Stimulated activated CD4-positive, alpha-beta T cell treated with anti-CD3 and anti-CD28 coated beads, Interleukin-4, amount 100 ng/mL, for 1 hour (primary cell): ENCODE measurements at regions not wholly inside any gene's neighbourhood (a gene's known extent, or its start where the extent isn't known, plus 50 kb on each side); places are given as distances from the start of the nearest gene placed in this dataset.
"Not testable (repeated sequence)": the region's sequence is repeated elsewhere in the genome, so short reads cannot be mapped to it uniquely, and the experiment has no call there.

Source experiments
- DNase-seq: peaks from one replicate; pipeline ENCODE4 v3.0.0-alpha.2; 2020

DNA sequence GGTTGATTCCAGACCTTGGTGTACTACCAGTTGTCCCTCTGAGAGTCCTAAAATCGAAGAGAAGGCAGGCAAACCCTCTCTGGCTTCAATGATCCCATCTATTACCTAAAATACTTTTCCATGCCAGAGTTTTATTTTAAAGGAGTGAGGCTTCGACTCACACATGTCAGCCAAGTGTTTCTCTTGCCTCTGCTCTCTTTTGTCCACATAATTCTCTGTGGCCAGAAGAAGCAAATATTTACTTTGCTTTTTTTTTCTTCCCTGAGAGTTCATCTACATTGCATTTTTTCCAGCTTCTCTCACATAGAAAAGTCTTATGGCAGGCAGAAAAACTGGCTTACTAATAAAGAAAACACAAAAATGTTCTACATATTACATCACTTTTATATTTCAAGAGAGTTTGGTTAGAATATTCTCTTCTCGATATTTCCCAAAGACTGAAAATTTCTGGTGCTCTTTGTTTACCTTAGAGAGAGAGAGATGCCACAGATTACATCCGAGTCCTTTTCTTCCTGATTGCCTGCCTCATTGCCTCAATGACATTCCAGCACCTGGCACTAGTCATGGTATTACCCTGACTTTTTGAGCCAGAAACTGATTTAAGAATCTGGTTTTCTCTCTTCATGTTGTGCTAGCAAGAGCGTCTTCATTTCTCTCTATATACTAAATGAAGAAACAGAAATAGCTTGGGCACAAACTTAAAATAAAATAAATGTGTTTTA lies 170.3 kb upstream of the FAM174A start:
- not testable (repeated sequence) for DNase-seq

DNA sequence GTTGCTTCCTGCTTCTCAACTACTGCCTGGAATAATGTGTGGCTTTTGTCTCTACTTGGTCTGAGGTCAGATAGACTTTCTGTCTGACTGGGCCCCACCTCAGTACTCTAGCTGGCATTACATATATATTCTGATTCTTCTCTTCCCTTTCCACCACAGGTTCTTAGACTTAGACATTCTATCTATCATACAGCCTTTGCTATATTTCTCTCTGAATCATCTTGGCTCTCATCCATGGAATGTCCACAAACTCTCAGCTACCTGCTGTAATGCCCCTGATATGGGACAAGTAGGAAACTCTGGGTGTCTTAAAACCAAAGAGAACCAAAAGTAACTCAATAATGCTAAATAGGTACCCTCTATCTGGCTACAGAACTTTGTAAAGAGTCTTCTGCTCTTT lies 170.8 kb upstream of the FAM174A start:
- not testable (repeated sequence) for DNase-seq

DNA sequence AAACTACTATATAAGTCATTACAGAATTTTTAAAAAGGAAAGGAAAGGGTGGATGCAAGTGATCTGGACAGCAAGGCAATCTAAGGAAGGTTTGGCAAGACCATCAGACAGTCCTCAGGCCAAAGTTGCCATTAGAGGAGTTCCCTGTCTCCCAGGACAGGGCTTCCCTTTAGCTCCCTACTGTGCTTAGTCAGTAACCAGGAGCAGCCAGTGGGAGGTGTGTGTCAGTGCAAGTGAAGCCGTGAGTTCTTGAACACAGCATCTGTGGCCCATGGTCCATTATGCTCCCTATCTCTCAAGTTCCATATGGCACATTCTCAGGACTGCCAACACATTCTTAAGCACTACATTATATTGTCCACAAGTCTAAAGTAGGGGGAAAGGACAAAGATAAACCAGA lies 175.2 kb upstream of the FAM174A start:
- not testable (repeated sequence) for DNase-seq

DNA sequence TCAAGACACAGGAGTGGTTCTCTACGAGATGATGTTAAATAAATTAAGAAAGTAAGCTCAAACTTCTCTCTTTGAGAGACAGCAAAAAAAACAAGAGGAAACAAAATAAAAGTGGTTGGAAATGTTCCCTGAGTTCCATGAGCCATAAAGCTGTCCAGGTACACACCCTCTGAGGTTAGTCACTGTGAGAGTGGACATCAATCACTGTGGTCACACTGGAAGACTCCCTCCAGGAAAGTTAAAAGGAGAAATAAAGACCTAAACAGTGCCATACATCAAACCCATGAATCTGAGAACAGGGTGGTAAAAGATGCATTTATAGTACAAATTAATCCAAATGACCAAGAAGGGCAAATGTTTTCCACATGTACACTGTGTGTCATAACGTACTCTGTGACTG lies 188.9 kb upstream of the FAM174A start:
- DNase-seq, result not testable (repeated sequence)

DNA sequence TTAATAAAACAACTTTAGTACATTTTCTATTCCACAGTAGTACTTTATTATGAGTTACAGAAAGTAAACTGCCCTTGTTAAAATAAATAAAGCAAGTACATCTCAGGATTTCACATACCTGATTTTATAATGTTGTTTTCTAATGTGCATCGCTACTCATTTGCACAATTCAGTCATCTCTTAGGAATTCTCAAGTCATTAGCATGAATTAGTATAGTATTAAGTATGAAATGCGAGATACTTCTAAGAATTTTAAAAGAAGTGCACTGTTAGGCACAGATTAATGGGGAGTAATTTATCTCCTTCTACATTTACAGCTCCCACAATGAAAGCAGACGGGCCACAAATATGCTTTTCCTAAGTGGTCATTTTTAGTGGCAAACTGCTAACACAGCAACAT lies 193.7 kb upstream of the FAM174A start:
- DNase-seq, result not testable (repeated sequence)

DNA sequence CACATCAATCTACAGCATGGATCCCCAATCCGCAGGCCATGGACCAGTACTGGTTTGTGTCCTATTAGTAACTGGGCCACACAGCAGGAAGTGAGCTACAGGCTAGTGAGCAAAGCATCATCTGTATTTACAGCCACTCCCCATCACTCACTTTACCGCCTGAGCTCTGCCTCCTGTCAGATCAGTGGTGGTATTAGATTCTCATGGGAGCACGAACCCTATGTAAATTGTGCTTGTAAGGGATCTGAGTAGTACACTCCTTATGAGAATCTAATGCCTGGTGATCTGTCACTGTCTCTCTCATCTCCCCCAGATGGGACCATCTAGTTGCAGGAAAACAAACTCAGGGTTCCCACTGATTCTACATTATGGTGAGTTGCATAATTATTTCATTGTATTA lies 212.7 kb upstream of the FAM174A start:
- DNase-seq, result no peak

DNA sequence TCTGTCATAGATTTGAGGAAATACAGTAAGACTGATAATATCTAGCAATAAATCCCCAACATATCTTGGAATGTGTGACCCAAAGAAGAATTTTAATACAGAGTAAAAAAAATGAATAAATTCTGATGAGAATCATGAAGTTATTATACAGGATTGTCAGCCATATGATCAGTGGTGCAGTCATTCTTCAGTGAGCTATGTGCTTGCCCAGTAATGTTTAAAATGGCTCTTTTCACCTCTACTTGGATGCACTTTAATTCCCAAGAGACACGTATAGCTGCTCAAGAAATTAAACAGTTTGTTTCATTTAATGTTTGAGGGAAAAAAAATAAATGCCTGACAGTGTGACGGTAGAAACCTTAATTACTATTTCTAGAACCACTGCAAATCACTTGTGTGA lies 215.3 kb upstream of the FAM174A start:
- no peak for DNase-seq

DNA sequence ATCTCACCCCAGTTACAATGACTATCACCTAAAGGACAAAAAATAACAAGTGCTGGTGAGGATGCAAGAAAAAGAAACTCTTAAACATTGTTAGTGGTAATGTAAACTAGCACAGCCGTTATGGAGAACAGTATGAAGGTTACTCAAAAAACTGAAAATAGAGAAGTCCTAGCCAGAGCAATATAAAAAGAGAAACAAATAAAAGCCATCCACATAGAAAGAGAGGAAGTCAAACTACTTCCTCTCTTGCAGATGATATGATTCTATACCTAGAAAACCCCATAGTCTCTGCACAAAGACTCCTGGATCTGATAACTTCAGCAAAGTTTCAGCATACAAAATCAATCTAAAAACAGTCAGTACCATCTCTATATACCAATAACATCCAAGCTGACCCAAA lies 221.5 kb upstream of the FAM174A start:
- DNase-seq, result no peak

DNA sequence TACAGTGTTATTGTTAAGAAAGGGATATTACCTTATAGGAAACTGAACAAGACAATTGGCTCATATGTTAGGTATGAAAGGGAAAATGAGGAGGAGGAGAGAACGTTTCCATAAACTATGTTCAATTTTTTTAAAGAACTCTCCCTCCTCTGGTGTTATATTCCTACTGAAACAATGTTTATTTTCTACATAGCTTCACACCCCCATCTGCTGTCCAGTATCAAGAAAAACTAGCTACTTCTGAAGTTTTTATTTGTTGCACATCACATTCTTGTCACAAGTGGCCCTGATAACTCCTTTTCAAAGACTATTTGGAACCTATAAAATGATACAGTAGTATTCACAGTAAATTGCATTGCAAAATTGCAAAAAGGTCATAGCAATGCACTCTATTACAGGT lies 223.4 kb upstream of the FAM174A start:
- DNase-seq, result no peak

DNA sequence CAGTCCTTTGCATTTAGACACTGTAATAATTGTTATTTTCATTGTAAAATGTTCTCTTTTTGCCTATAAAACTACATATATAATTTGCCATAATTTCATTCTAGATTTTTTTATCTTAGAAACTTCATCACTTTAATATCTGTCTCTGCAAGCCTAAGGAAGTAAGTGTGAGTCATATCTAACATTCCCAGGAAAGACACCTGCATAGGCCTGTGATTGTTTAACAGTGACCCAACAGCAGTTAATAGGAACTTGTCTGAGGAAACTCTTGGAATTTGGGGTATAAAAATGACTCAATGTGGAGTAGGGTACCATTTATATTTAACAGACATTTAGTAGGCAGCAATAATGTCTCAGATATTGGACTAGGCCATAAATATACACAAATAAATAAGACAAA lies 229.2 kb upstream of the FAM174A start:
- no peak for DNase-seq

DNA sequence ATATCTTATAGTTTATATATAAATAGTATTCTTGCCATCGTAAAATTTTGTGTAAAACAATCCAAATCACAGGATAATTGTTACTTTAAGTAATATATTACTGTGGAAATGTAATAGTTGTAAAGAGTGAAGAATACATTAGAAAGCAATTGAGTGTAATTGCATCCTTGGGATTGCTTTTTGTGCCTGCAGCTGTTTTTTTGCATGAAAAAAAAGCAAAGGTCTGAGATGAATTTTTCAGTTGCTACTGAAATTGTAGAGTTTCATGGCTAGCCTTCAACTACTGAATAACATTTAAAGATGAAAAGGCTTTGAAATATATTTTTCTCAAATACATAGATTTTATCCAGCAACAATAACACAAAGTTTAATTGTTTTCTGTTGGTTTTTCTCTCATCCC lies 232.0 kb upstream of the FAM174A start:
- no peak for DNase-seq

DNA sequence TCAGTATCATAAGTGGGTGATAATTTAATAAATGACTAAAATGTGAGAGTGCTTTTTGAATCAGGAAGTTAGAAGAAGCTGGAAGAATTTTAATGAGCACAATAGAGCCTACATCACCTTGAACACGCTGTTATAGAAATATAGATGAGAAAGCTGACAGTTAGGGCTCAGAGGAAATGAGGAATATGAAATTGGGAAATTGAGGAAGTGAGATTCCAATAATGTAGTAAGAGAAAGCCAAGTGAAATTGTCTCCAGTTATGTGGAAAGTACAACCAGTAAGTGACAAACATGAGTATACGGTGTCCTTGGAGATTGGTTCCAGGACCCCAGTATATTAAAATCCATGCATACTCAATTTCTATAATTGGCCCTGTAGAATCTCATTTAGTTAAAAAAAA lies 235.9 kb upstream of the FAM174A start:
- DNase-seq, result no peak

DNA sequence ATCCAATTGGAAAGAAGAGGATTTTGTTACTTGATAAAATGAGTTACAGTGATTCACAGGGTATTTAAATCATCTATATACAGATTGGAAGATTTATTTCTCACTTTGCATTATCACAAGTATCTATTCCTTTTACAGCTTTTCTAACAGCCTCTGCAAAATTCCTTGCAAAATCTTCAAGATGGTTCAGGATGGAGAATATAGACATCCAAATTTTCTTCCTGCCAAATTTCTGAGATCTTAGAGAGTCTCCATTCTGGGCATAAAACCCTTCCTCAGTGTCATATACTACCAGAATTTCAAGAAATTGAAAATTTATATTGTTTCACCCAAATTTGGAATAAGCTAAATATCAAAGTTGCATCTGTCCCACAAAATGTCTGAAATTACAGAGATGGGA lies 259.1 kb upstream of the FAM174A start:
- DNase-seq, result no peak

DNA sequence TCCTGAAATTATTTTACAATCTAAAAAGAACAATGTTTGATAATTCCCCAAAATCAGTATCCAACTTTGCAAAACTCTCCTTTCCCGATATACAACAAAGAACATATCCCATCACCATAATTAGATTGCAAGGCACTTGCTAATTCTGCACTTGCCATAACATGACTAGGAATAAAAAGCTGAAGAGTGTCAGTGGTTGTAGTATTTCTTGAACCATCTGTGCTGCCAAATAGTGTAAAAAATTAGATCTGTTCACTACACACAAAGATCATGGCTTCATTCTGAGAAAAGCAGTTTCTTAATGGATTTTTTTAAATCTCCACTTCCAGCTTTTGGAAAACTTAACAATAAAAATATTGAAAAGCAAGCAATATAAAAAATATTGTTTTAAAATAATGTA lies 259.5 kb upstream of the FAM174A start:
- no peak for DNase-seq

DNA sequence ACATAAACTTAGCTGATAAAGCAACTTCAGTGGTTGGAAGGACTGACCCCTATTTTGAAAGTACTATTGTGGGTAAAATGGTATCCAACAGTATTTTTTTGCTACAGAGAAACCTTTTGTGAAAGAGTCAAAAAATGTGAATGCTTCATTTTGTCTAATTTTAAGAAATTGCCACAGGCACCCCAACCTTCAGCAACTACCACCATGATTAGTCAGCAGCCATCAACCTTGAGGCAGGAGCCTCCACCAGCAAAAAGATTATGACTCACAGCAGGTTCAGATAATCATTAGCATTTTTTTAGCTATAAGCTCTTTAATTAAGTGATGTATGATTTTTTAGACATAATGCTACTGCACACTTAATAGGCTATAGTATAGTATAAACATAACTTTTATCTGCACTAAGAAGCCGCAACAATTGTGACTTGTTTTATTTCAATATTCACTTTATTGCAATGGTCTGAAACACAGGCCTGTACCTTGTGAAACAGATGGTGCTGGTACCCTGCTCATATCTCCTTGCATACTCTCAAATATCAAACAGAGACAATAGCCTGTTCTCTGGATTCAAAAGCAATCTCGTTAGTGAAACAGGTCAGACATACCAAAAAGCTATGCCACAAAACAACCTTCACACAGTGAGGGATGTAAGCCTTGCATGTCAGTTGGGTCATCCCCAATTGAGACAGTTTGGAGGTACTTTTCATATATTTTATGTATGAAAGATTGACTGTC lies 261.2 kb upstream of the FAM174A start:
- DNase-seq, result no peak

DNA sequence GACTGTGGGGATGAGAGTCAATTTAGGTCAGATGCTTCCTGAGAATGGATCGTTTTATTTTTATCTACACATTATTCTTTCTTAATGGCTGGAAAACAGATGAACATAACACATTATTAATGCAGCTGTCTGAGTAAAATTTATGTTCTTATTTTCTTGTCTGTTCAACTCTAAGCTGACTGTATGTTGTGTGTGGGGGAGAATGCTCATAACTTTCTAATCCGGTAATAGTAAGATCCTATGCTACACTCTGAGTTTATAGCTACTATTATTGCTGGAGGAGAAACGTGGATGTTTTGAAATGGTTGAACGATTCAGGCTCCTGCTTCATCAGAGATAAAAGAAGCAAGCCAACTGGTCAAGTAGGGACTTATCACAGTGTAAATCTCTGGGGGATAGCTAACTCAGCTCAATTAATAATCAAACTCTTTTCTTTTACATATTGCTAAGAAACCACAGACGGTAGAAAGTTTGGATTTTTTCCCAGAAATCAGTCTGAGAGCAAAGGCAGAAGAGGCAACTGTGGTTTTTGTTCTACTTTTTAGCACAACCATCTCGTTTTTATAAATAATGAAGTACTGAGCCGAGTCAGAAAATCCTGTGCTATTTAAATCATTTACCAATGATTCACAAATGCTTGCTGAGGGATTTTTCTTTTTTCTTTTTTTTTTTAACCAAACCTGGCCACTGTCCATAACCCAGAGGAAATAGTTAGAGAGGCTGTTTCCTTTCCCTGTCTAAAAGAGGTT lies 265.0 kb upstream of the FAM174A start:
- no peak for DNase-seq

DNA sequence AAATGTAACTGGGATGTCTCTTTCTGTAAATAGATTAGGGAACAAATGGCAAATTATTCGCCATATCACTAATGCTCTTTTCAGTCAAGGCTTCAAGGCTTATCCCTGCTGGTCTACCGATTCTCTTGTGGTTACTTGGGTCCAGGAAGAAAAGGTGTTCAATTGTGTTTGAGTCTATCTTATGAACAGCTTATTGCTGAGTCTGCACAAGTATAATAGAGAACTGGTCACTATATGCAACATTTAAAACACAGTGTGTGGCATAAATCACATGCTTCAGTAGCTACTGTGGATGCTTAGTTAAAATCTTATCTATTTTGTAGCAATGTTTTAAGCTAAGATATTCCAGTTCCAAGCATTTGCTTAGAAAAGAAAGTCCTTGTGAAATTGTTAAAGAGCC lies 274.2 kb upstream of the FAM174A start:
- DNase-seq, result no peak

DNA sequence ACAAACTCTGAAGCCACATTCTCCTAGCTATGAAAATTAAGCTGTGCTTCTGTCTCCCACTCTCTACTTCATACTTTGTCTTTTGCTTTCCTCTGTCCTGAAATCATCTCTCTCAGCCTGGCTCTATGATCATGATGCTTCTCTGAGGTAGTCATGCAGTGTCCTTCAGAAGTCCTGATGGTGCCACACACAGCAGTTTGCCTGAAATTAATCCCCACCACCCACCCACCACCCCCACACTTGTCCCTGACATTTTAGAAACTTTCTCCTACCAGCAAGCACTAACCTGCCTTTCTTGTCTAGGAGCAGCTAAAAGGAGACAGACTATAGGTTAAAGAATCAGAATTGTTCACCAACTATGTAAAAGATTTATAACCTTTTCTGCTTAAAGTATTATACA lies 282.2 kb upstream of the FAM174A start:
- no peak for DNase-seq

DNA sequence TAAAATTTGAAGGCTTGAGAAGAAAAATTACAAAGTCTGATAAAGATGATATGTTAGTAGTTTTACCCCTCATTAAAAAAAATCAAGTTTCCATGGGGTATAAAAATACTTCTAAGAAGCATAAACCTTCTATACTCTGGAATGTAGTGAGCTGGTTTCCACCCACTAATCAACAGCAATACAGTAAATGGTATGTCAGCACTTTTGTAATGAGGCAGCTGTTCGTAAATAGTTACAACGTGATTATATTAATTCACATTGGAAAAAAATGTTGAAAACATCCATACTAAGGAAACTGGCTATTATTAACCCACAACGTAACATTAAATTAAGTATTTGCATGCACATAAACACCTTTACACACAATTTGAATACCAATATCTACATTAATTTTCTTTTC lies 283.1 kb upstream of the FAM174A start:
- DNase-seq, result no peak

DNA sequence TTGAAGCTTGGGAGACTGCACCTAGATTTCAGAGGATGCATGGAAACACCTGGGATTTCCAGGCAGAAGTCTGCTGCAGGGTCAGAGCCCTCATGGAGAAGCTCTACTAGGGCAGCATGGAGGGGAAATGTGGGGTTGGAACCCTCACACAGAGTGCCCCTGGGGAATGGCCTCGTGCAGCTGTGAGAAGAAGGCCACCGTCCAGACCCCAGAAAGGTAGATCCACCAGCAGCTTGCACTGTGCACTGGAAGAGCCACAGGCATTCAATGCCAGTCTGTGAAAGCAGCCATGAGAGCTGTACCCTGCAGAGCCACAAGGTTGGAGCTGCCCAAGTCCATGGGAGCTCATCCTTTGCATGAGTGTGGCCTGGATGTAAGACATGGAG lies 285.3 kb upstream of the FAM174A start:
- DNase-seq, result no peak

DNA sequence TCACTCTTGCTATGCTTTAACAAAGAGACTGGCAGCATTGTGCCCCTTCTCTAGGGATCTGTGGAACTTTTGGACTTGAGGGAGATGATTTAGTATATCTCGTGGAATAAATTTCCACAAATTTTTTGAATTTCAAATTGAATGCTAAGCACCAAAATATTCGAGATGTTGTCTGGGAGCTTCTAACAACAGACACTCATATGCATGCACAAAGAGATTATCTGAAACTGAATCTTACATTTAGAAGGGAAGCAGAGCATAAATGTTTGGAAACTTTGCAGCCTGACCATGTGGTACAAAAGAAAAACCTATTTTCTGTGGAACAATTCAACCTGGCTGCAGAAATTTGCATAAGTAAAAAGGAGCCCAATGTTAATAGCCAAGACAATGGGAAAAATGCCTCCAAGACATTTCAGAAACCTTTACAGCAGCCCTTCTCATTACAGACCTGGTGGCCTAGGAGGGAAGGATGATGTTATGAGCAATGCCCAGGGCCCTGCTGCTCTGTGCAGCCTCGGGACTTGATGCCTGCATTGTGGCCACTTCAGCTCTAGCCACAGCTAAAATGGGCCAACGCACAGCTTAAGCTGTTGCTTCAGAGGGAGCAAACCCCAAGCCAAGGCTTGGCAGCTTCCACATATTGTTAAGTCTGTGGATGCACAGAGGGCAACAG lies 285.8 kb upstream of the FAM174A start:
- DNase-seq, result no peak

DNA sequence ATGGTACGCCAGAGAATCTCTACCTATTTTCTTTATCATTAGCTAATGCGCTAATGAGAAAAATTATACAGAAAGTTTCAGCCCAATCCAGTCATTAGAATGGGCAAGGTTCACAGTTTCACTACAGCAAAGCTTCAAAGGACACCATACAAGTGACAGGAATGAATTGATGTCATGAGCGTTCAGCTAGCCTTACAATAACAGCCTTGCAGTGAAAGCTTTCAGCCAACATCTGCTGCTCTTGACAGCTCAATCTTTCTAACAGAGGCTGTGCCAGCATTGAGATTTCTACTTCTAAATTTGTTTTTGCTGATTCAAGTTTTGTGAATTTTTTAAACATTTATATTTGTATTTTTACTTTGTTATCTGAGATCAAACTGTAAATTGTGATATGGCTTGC lies 302.4 kb upstream of the FAM174A start:
- no peak for DNase-seq

DNA sequence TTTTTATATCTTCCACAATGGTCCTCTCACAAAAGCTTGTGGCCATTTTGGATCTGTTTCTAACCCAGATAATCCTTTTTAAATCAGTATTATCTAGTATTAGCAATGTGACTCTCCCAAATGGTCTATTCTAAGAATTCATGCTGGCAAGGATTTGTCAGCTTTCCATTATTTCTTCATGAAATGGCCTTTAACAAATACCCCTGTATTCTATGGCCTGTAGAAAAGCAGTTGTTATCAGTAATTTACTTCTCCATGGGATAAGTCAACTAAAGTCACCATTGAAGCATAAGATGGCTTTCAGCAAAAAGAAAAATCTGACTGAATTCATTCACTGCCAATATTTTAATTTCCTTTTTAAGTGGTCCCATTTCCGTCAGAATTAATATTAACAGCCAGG lies 346.4 kb upstream of the FAM174A start:
- DNase-seq, result no peak

DNA sequence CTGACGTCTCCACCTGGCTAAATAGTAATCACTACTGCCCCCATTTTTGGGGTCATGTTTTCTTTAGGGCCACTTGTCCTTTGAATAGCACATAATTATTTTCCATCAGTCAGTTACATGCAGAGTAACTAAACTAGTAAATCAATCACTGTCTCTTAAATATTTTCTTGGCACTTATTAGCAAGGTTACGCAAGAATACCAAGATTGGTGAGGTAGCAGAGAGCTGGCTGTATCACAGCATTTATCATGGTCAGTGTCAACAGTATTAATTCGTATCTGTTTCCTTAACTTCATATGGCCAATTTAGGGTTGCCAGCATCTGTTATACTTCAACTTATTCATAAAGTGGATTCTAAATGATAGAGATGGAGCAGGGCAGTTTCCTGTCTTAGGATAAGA lies 346.8 kb upstream of the FAM174A start:
- DNase-seq, result no peak
